RWPE2 (cell line): ENCODE measurements at regions not wholly inside any gene's neighbourhood (a gene's known extent, or its start where the extent isn't known, plus 50 kb on each side); places are given as distances from the start of the nearest gene placed in this dataset.

Experiments
- ATAC-seq: fragments of 200-7000 bp; cut with Tn5 transposase; 3 replicates; pipeline ENCODE4 v1.9.1; 2021; ENCODE audit warnings: low read depth
- DNase-seq: peaks from one replicate; pipeline ENCODE4 v3.0.0-alpha.2; 2020; ENCODE audit warnings: low spot score
- H3K27ac ChIP-seq: fragments of 450-650 bp; 2 replicates; pipeline ENCODE4 v1.5.1; 2017; ENCODE audit warnings: mild to moderate bottlenecking; ENCODE audit not compliant: poor library complexity, severe bottlenecking
- H3K27me3 ChIP-seq: fragments of 250-450 bp; sonication (Bioruptor Pico); 2 replicates; pipeline ENCODE4 v1.5.1; 2021; ENCODE audit warnings: mild to moderate bottlenecking, moderate library complexity; ENCODE audit not compliant: insufficient read depth, poor library complexity, severe bottlenecking
- H3K36me3 ChIP-seq: fragments of 250-450 bp; sonication (Bioruptor Pico); 2 replicates; pipeline ENCODE4 v1.5.1; 2020; ENCODE audit warnings: low read depth, mild to moderate bottlenecking, moderate library complexity
- H3K4me1 ChIP-seq: fragments of 250-450 bp; sonication (Bioruptor Pico); 2 replicates; pipeline ENCODE4 v1.5.1; 2021; ENCODE audit warnings: mild to moderate bottlenecking, moderate library complexity; ENCODE audit not compliant: insufficient read depth, poor library complexity, severe bottlenecking
- H3K4me3 ChIP-seq: fragments of 250-450 bp; sonication (Bioruptor Pico); 2 replicates; pipeline ENCODE4 v1.5.1; 2021; ENCODE audit warnings: mild to moderate bottlenecking, moderate library complexity; ENCODE audit not compliant: severe bottlenecking
- H3K9me3 ChIP-seq: fragments of 250-450 bp; sonication (Bioruptor Pico); 2 replicates; pipeline ENCODE4 v1.5.1; 2021; ENCODE audit warnings: mild to moderate bottlenecking, moderate library complexity; ENCODE audit not compliant: severe bottlenecking
- CTCF ChIP-seq: fragments of 450-650 bp; IDR thresholded peaks from one replicate; pipeline ENCODE4 v1.5.1; 2017; ENCODE audit warnings: mild to moderate bottlenecking, moderate library complexity; ENCODE audit not compliant: poor library complexity, severe bottlenecking

- H3K36me3 ChIP-seq: no peaks in the 10 kb centered on the region
- no peaks in the 10 kb centered on the region for H3K9me3 ChIP-seq
- no peaks in the 10 kb centered on the region for H3K4me1 ChIP-seq
- H3K27me3 ChIP-seq: no peaks in the 10 kb centered on the region
- no peak for ATAC-seq
- DNase-seq: no peak
- TF ChIP-seq CTCF: no peak
- no peak overlapping the region for H3K4me3 ChIP-seq
- no peak overlapping the region for H3K27ac ChIP-seq
Observed at GRCh38 chr10:106254071-106254470, 910.4 kb downstream of the SORCS1 start.

- no peaks in the 10 kb centered on the region for H3K4me1 ChIP-seq
- no peak for ATAC-seq
Observed at GRCh38 chr10:106252541-106252940, 912.0 kb downstream of the SORCS1 start.

GRCh38 chr10:106251573-106251972, 912.9 kb downstream of the SORCS1 start:
- no peaks in the 10 kb centered on the region for H3K27me3 ChIP-seq
- no peak overlapping the region for H3K4me3 ChIP-seq
- H3K27ac ChIP-seq: no peak overlapping the region
- no peaks in the 10 kb centered on the region for H3K9me3 ChIP-seq
- TF ChIP-seq CTCF: no peak
- H3K4me1 ChIP-seq: no peaks in the 10 kb centered on the region
- ATAC-seq: no peak
- H3K36me3 ChIP-seq: no peaks in the 10 kb centered on the region
- no peak for DNase-seq

More at GRCh38 chr10:106252541-106252940, 912.0 kb downstream of the SORCS1 start:
- no peak for TF ChIP-seq CTCF
- H3K27me3 ChIP-seq: no peaks in the 10 kb centered on the region
- no peaks in the 10 kb centered on the region for H3K36me3 ChIP-seq
- no peak for DNase-seq
- H3K4me3 ChIP-seq: no peak overlapping the region
- no peaks in the 10 kb centered on the region for H3K9me3 ChIP-seq
- no peak overlapping the region for H3K27ac ChIP-seq

- no peak for ATAC-seq
- H3K27me3 ChIP-seq: no peaks in the 10 kb centered on the region
- DNase-seq: no peak
- H3K36me3 ChIP-seq: no peaks in the 10 kb centered on the region
- no peak for TF ChIP-seq CTCF
- H3K4me1 ChIP-seq: no peaks in the 10 kb centered on the region
- no peaks in the 10 kb centered on the region for H3K9me3 ChIP-seq
- no peak overlapping the region for H3K4me3 ChIP-seq
- H3K27ac ChIP-seq: no peak overlapping the region
Observed at GRCh38 chr10:106242301-106242700, 922.2 kb downstream of the SORCS1 start.

- ATAC-seq (no peak), DNase-seq (no peak)
- no peak for TF ChIP-seq CTCF
- H3K27me3 ChIP-seq: no peaks in the 10 kb centered on the region
- no peaks in the 10 kb centered on the region for H3K4me1 ChIP-seq
- H3K27ac ChIP-seq: no peak overlapping the region
- no peaks in the 10 kb centered on the region for H3K36me3 ChIP-seq
- no peaks in the 10 kb centered on the region for H3K9me3 ChIP-seq
- no peak overlapping the region for H3K4me3 ChIP-seq
Observed at GRCh38 chr10:106226828-106227227, 937.7 kb downstream of the SORCS1 start.
